Common myeloid progenitor, CD34-positive (primary cell): ENCODE measurements at regions not wholly inside any gene's neighbourhood (a gene's known extent, or its start where the extent isn't known, plus 50 kb on each side); places are given as distances from the start of the nearest gene placed in this dataset.

ENCODE experiments used
- CTCF ChIA-PET: fragments of 350-600 bp; sonication (Branson Sonifier 250); formaldehyde crosslinking; loops from one replicate; lab custom pipeline; 2021; ENCODE audit warnings: antibody characterized with exemption; lab: Charles Lee
- POLR2A ChIA-PET: fragments of 350-600 bp; sonication (Branson Sonifier 250); formaldehyde crosslinking; loops from one replicate; lab custom pipeline; 2021; ENCODE audit warnings: antibody characterized with exemption; lab: Charles Lee
- DNase-seq, 3 donors: peaks; one replicate each; pipeline versions ENCODE4 v3.0.0 to v3.0.0-alpha.2; 2013
- H3K27ac ChIP-seq, 2 experiments: 1 replicate in 1 of 2; 2 replicates in 1 of 2; pipeline ENCODE4 v1.7.0; 2013; ENCODE audit warnings: inconsistent platforms in 2 of 2, low read length in 2 of 2, mild to moderate bottlenecking in 2 of 2, low read depth in 1 of 2, moderate library complexity in 1 of 2; ENCODE audit not compliant: severe bottlenecking in 2 of 2, insufficient read depth in 1 of 2, poor library complexity in 1 of 2
- H3K27me3 ChIP-seq, 5 experiments: replicated peaks in 2 of 5; 1 replicate in 3 of 5; 2 replicates in 2 of 5; pipeline versions ENCODE4 v1.6.1 to v1.7.0; 2013; ENCODE audit warnings: low read length in 4 of 5, mild to moderate bottlenecking in 2 of 5, moderate library complexity in 2 of 5, inconsistent platforms in 1 of 5; ENCODE audit not compliant: insufficient read depth in 5 of 5, control insufficient read depth in 4 of 5
- H3K36me3 ChIP-seq, 4 experiments: 1 replicate in 2 of 4; 2 replicates in 2 of 4; pipeline versions ENCODE4 v1.6.1 to v1.7.0; 2013; ENCODE audit warnings: low read length in 3 of 4, control low read depth in 1 of 4, mild to moderate bottlenecking in 1 of 4; ENCODE audit not compliant: control insufficient read depth in 4 of 4, insufficient read depth in 4 of 4
- H3K4me1 ChIP-seq, 4 experiments: 1 replicate in 3 of 4; 2 replicates in 1 of 4; pipeline versions ENCODE4 v1.6.1 to v1.7.1; 2013; ENCODE audit warnings: low read length in 3 of 4, mild to moderate bottlenecking in 3 of 4, control low read depth in 1 of 4, inconsistent platforms in 1 of 4, moderate library complexity in 1 of 4; ENCODE audit not compliant: control insufficient read depth in 4 of 4, insufficient read depth in 4 of 4; ENCODE audit errors: control extremely low read depth in 1 of 4
- H3K4me3 ChIP-seq, 7 experiments: 1 replicate in 4 of 7; 2 replicates in 3 of 7; pipeline versions ENCODE4 v1.5.1 to v1.7.0; 2013; ENCODE audit warnings: mild to moderate bottlenecking in 7 of 7, low read length in 6 of 7, moderate library complexity in 6 of 7, inconsistent platforms in 2 of 7, low read depth in 2 of 7, control low read depth in 1 of 7; ENCODE audit not compliant: insufficient read depth in 4 of 7, control insufficient read depth in 1 of 7; ENCODE audit errors: extremely low read depth in 1 of 7
- H3K9me3 ChIP-seq, 5 experiments: 1 replicate in 4 of 5; 2 replicates in 1 of 5; pipeline versions ENCODE4 v1.6.1 to v1.7.1; 2013; ENCODE audit warnings: low read length in 4 of 5, mild to moderate bottlenecking in 2 of 5, inconsistent platforms in 1 of 5, low read depth in 1 of 5, moderate library complexity in 1 of 5; ENCODE audit not compliant: control insufficient read depth in 4 of 5, insufficient read depth in 2 of 5; ENCODE audit errors: control extremely low read depth in 1 of 5
- WGBS: methylation state at CpG from one replicate; pipeline ENCODE4 v1.1.5; 2013; ENCODE audit not compliant: insufficient coverage; 5-methylcytosine and 5-hydroxymethylcytosine counted together

GRCh38 chr12:114194066-114194465 is 211.9 kb downstream of the TBX5 start:
- CTCF ChIA-PET: no interaction called here
- DNase-seq: no peak
- Histone ChIP-seq H3K9me3 (no peaks in the 10 kb centered on the region), H3K27me3 (peaks cover 0 to 4% (median 0%) of the 10 kb centered on the region in 5 experiments), H3K4me1 (no peaks in the 10 kb centered on the region), H3K27ac (no peak overlapping the region), H3K36me3 (no peaks in the 10 kb centered on the region), H3K4me3 (no peak overlapping the region)
- WGBS: 56% methylated on average over 3 of the region's 5 CpGs
- POLR2A ChIA-PET: no interaction called here

DNA sequence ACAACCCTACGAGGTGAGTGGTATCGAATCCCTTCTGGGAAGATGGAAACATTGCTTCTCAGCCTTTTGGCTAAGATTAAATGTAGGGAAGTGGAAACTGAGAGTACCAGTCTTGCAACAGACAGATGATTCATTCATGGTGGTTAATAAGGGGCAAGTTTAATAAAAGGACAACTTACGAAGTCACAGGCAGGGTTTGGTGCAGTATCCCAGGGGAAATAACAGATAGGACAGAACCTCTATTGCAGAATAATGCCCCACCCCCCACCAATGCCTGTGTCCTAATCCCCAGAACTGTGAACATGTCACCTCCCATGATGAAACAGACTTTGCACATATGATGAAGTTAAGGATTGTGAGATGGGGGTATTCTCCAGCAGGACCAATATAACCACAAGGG is 212.5 kb downstream of the TBX5 start:
- no peak overlapping the region for H3K4me3 ChIP-seq
- H3K27me3 ChIP-seq: peaks cover 0 to 4% (median 0%) of the 10 kb centered on the region in 5 experiments
- 92% methylated on average over 2 of the region's 3 CpGs for WGBS
- no peak for DNase-seq
- POLR2A ChIA-PET: no interaction called here
- H3K9me3 ChIP-seq: no peaks in the 10 kb centered on the region
- H3K4me1 ChIP-seq: no peaks in the 10 kb centered on the region
- no peaks in the 10 kb centered on the region for H3K36me3 ChIP-seq
- CTCF ChIA-PET: no interaction called here
- no peak overlapping the region for H3K27ac ChIP-seq

DNA sequence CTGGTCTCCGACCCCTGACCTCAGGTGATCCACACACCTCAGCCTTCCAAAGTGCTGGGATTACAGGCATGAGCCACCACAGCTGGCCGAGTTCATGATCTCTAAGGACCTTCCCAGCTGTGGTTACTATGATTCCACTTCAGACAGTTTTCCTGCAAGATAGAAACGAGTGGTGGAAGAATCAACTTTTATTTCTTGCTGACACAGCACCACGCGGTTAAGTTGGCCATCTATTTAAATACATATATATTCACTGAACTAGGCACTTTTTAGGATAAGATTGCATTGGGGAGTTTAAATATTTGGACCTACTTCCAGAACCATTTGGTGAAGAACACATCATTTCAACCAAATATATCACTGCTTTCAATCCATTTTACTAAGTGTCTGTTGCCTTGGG is 213.4 kb downstream of the TBX5 start:
- Histone ChIP-seq H3K9me3 (no peaks in the 10 kb centered on the region), H3K27me3 (peaks cover 0 to 5% (median 0%) of the 10 kb centered on the region in 5 experiments), H3K4me3 (no peak overlapping the region), H3K36me3 (no peaks in the 10 kb centered on the region), H3K4me1 (no peaks in the 10 kb centered on the region), H3K27ac (no peak overlapping the region)
- ChIA-PET POLR2A (no interaction called here), CTCF (no interaction called here)
- no peak for DNase-seq
- 75% methylated on average over 2 of the region's 5 CpGs for WGBS

DNA sequence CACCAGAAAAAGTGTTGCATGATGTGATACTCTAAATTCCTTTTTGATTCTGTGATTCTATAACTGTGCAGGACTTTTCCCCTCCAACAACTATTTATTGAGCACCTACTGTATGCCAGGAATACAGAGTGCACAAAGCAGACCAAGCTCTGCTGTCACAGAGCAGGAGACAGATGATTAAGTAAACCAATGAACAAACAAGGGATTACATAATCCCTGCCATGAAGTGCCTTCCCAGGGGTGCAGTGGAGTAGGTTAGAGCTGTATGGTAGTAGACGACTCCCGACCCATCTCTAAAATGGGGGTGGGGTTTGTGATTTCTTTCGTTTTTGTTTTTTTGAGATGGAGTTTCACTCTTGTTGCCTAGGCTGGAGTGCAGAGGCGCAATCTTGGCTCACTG is 213.9 kb downstream of the TBX5 start:
- Histone ChIP-seq H3K27ac (no peak overlapping the region), H3K4me1 (no peaks in the 10 kb centered on the region), H3K27me3 (peaks cover 0 to 7% (median 2%) of the 10 kb centered on the region in 5 experiments), H3K9me3 (no peaks in the 10 kb centered on the region), H3K4me3 (no peak overlapping the region), H3K36me3 (no peaks in the 10 kb centered on the region)
- ChIA-PET POLR2A (no interaction called here), CTCF (no interaction called here)
- WGBS: 86% methylated on average over 4 of the region's 4 CpGs
- DNase-seq: no peak

GRCh38 chr12:114191581-114191980 is 214.4 kb downstream of the TBX5 start:
- no peaks in the 10 kb centered on the region for H3K9me3 ChIP-seq
- H3K27me3 ChIP-seq: peaks cover 0 to 11% (median 4%) of the 10 kb centered on the region in 5 experiments
- WGBS: no CpG with 5 or more reads among the region's 6 CpGs
- H3K4me1 ChIP-seq: no peaks in the 10 kb centered on the region
- H3K4me3 ChIP-seq: no peak overlapping the region
- ChIA-PET CTCF (no interaction called here), POLR2A (no interaction called here)
- DNase-seq: no peak
- H3K36me3 ChIP-seq: no peaks in the 10 kb centered on the region
- H3K27ac ChIP-seq: no peak overlapping the region

DNA sequence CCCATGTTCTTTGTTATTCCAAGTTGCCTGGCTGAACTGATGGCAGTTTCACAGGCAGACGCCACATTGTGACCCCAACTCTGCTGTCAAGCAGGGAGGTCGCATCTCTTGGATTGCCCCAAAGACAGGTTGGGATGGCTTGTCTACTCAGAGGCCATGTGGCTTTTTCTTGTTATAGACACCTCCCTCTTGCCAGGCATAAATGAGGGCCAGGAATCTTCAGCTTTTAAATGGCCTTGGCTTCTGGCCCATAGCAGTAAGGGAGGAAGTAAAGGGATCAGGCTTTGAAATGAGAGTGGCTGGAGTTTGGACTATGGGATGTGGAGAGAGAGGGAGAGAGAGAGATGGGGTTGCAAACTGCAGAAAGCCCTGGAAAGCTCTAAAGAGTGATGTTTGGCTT is 215.0 kb downstream of the TBX5 start:
- peaks cover 0 to 17% (median 7%) of the 10 kb centered on the region in 5 experiments for H3K27me3 ChIP-seq
- 94% methylated on average over 2 of the region's 2 CpGs for WGBS
- CTCF ChIA-PET: no interaction called here

GRCh38 chr12:114189266-114189665 is 216.7 kb downstream of the TBX5 start:
- H3K9me3 ChIP-seq: no peaks in the 10 kb centered on the region
- no peak overlapping the region for H3K27ac ChIP-seq
- ChIA-PET POLR2A (no interaction called here), CTCF (no interaction called here)
- DNase-seq: no peak
- no peaks in the 10 kb centered on the region for H3K36me3 ChIP-seq
- no peak overlapping the region for H3K4me3 ChIP-seq
- 97% methylated on average over 4 of the region's 4 CpGs for WGBS
- H3K4me1 ChIP-seq: no peaks in the 10 kb centered on the region
- peaks cover 2 to 21% (median 7%) of the 10 kb centered on the region in 5 experiments for H3K27me3 ChIP-seq

More for the DNA sequence above, 215.0 kb downstream of the TBX5 start:
- Histone ChIP-seq H3K27ac (no peak overlapping the region), H3K9me3 (no peaks in the 10 kb centered on the region), H3K4me3 (no peak overlapping the region), H3K36me3 (no peaks in the 10 kb centered on the region), H3K4me1 (no peaks in the 10 kb centered on the region)
- DNase-seq: no peak
- POLR2A ChIA-PET: no interaction called here
